OCI-LY7 (cell line): ENCODE measurements at regions not wholly inside any gene's neighbourhood (a gene's known extent, or its start where the extent isn't known, plus 50 kb on each side); places are given as distances from the start of the nearest gene placed in this dataset.

ENCODE experiments used
- CTCF ChIP-seq: fragments of 200-600 bp; sonication (generic); conservative IDR thresholded peaks from 2 replicates; pipeline ENCODE4 v1.5.1; 2014; ENCODE audit warnings: mild to moderate bottlenecking, antibody characterized with exemption, low read length, moderate library complexity, mixed read lengths
- EZH2phosphoT487 ChIP-seq: fragments of 200-600 bp; sonication (generic); IDR thresholded peaks from 2 replicates; pipeline ENCODE4 v1.6.1; 2018; ENCODE audit warnings: low read depth, borderline replicate concordance, mild to moderate bottlenecking, mixed run types, antibody characterized with exemption, low read length, moderate library complexity, mixed read lengths

- TF ChIP-seq CTCF (no peak), EZH2phosphoT487 (no peak)
Observed at GRCh38 chr5:114822436-114822835, 347.3 kb downstream of the TRIM36 start.
